ENCODE measurements at regions not wholly inside any gene's neighbourhood (a gene's known extent, or its start where the extent isn't known, plus 50 kb on each side); places are given as distances from the start of the nearest gene placed in this dataset.

DNA sequence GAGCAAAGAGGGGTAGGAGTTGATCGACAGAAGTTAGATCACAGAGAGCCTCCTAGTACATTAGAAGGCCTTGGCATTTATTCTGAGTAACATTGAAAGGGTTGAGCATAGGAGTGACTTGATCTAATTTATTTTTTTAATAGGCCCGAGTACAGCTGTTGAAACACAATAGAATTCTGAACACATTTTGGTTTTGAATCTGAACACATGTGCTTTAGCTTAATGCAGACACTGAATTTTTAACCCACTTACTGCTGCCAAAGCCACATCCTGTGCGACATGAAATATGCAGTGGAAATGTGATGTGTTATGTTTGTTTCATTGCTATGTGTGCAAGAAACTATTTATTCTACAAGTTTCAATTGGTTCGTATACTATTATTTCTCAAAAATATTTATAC is 1505.9 kb downstream of the PCDH9 start:
- H3K36me3 ChIP-seq (ENCODE audit: control insufficient read depth, low read length) = no peaks in the 10 kb centered on the region
- TF ChIP-seq EZH2phosphoT487 (IDR thresholded peaks at IDR 0.05; ENCODE audit: borderline replicate concordance, low read length) = no peak
- TF ChIP-seq, protein P1, sequence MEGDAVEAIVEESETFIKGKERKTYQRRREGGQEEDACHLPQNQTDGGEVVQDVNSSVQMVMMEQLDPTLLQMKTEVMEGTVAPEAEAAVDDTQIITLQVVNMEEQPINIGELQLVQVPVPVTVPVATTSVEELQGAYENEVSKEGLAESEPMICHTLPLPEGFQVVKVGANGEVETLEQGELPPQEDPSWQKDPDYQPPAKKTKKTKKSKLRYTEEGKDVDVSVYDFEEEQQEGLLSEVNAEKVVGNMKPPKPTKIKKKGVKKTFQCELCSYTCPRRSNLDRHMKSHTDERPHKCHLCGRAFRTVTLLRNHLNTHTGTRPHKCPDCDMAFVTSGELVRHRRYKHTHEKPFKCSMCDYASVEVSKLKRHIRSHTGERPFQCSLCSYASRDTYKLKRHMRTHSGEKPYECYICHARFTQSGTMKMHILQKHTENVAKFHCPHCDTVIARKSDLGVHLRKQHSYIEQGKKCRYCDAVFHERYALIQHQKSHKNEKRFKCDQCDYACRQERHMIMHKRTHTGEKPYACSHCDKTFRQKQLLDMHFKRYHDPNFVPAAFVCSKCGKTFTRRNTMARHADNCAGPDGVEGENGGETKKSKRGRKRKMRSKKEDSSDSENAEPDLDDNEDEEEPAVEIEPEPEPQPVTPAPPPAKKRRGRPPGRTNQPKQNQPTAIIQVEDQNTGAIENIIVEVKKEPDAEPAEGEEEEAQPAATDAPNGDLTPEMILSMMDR (IDR thresholded peaks at IDR 0.05; ENCODE audit: low read depth, low read length, poor library complexity, severe bottlenecking) = no peak
- no peaks in the 10 kb centered on the region for H3K79me2 ChIP-seq (ENCODE audit: control insufficient read depth, low read length)
- no peaks in the 10 kb centered on the region for H3K9me3 ChIP-seq (ENCODE audit: control insufficient read depth, insufficient read depth, low read length)
- no peak overlapping the region for H3K4me3 ChIP-seq (ENCODE audit: low read length)
- no peaks in the 10 kb centered on the region for H3F3A ChIP-seq (ENCODE audit: control insufficient read depth, insufficient read depth)
- H4K20me1 ChIP-seq (ENCODE audit: control insufficient read depth, insufficient read depth, low read depth, low read length) = no peaks in the 10 kb centered on the region
- H3K27ac ChIP-seq (ENCODE audit: low read depth, low read length) = no peak overlapping the region
- H3K4me1 ChIP-seq (ENCODE audit: control insufficient read depth, low read length) = peaks cover 5% of the 10 kb centered on the region
- no peaks in the 10 kb centered on the region for H3K9me2 ChIP-seq (replicated peaks; ENCODE audit: control insufficient read depth, low read length)
- no peak overlapping the region for H3K4me2 ChIP-seq (ENCODE audit: low read length)
- H3K27me3 ChIP-seq (ENCODE audit: control insufficient read depth, low read length) = no peaks in the 10 kb centered on the region

DNA sequence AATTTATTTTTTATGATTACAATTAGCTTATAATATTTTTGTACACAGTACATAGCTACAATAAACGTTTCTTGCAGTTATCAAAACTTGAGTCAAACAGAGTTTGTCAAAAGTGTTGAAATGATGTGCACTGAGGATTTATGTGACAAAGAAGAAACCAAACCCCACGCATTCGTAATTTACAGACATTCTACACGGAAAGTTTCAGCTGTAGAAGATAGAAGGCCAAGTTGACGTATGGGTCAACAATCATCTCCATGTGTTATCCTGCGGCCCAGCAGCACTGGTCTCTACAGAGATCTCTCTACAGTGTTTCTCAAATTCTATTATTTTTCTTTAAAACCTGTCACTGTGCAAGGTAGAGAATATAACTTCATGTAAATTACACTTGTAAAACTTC is 1507.6 kb downstream of the PCDH9 start:
- Histone ChIP-seq H3K4me1 (ENCODE audit: control insufficient read depth, low read length) (peaks cover 5% of the 10 kb centered on the region), H3K27me3 (ENCODE audit: control insufficient read depth, low read length) (no peaks in the 10 kb centered on the region), H3K27ac (ENCODE audit: low read depth, low read length) (no peak overlapping the region), H3K79me2 (ENCODE audit: control insufficient read depth, low read length) (no peaks in the 10 kb centered on the region), H3F3A (ENCODE audit: control insufficient read depth, insufficient read depth) (no peaks in the 10 kb centered on the region), H3K4me3 (ENCODE audit: low read length) (no peak overlapping the region), H3K4me2 (ENCODE audit: low read length) (no peak overlapping the region), H3K36me3 (ENCODE audit: control insufficient read depth, low read length) (no peaks in the 10 kb centered on the region), H3K9me2 (replicated peaks; ENCODE audit: control insufficient read depth, low read length) (no peaks in the 10 kb centered on the region), H3K9me3 (ENCODE audit: control insufficient read depth, insufficient read depth, low read length) (no peaks in the 10 kb centered on the region), H4K20me1 (ENCODE audit: control insufficient read depth, insufficient read depth, low read depth, low read length) (no peaks in the 10 kb centered on the region)
- no peak for TF ChIP-seq EZH2phosphoT487 (IDR thresholded peaks at IDR 0.05; ENCODE audit: borderline replicate concordance, low read length)
- TF ChIP-seq, protein P1 (IDR thresholded peaks at IDR 0.05; ENCODE audit: low read depth, low read length, poor library complexity, severe bottlenecking) = no peak

DNA sequence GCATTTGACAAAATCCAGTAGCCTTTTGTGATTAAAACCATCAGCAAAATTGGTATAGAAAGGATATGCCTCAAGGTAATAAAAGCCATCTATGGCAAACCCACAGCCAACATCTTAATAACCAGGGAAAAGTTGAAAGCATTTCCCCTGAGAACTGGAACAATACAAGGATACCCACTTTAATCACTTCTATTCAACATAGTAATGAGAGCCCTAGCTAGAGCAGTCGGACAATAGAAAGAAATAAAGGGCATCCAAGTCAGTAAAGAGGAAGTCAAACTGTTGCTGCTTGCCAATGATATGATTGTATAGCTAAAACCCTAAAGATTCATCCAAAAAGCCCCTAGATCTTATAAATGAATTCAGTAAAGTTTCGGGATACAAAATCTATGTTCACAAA is 1510.3 kb downstream of the PCDH9 start:
- Histone ChIP-seq H3K27ac (ENCODE audit: low read depth, low read length) (no peak overlapping the region), H3K4me3 (ENCODE audit: low read length) (no peak overlapping the region), H3K4me2 (ENCODE audit: low read length) (no peak overlapping the region), H3K9me2 (replicated peaks; ENCODE audit: control insufficient read depth, low read length) (no peaks in the 10 kb centered on the region), H3F3A (ENCODE audit: control insufficient read depth, insufficient read depth) (no peaks in the 10 kb centered on the region), H3K27me3 (ENCODE audit: control insufficient read depth, low read length) (no peaks in the 10 kb centered on the region), H3K9me3 (ENCODE audit: control insufficient read depth, insufficient read depth, low read length) (no peaks in the 10 kb centered on the region), H4K20me1 (ENCODE audit: control insufficient read depth, insufficient read depth, low read depth, low read length) (no peaks in the 10 kb centered on the region), H3K4me1 (ENCODE audit: control insufficient read depth, low read length) (no peaks in the 10 kb centered on the region), H3K79me2 (ENCODE audit: control insufficient read depth, low read length) (no peaks in the 10 kb centered on the region), H3K36me3 (ENCODE audit: control insufficient read depth, low read length) (no peaks in the 10 kb centered on the region)
- no peak for TF ChIP-seq EZH2phosphoT487 (IDR thresholded peaks at IDR 0.05; ENCODE audit: borderline replicate concordance, low read length)
- TF ChIP-seq, protein P1 (IDR thresholded peaks at IDR 0.05; ENCODE audit: low read depth, low read length, poor library complexity, severe bottlenecking) = no peak

DNA sequence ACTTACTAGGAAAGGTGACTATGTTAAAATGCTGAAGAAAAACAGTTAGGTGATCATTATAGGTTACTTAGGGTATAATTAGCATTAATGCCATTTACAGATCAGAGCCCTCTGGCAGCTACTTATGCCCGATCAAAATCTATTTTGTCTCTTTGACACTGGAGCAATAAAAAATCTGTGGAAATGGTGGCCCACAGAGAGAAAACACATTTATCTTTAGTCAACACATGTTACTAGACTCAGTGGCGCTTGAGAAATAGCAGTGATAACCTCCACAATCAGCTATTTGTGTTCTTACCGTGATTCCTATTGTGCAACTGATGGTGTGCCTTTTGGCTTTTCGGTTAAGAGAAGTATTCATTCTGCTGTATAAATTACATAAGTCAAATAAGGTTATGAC is 1519.6 kb downstream of the PCDH9 start:
- no peak overlapping the region for H3K4me2 ChIP-seq (ENCODE audit: low read length)
- no peaks in the 10 kb centered on the region for H3K4me1 ChIP-seq (ENCODE audit: control insufficient read depth, low read length)
- H3K9me2 ChIP-seq (replicated peaks; ENCODE audit: control insufficient read depth, low read length) = no peaks in the 10 kb centered on the region
- no peak overlapping the region for H3K27ac ChIP-seq (ENCODE audit: low read depth, low read length)
- H3K27me3 ChIP-seq (ENCODE audit: control insufficient read depth, low read length) = no peaks in the 10 kb centered on the region
- no peak overlapping the region for H3K4me3 ChIP-seq (ENCODE audit: low read length)
- H3F3A ChIP-seq (ENCODE audit: control insufficient read depth, insufficient read depth) = no peaks in the 10 kb centered on the region
- H3K79me2 ChIP-seq (ENCODE audit: control insufficient read depth, low read length) = no peaks in the 10 kb centered on the region
- no peaks in the 10 kb centered on the region for H3K36me3 ChIP-seq (ENCODE audit: control insufficient read depth, low read length)
- H3K9me3 ChIP-seq (ENCODE audit: control insufficient read depth, insufficient read depth, low read length) = no peaks in the 10 kb centered on the region; the same call in 1 of the 2 replicates
- TF ChIP-seq EZH2phosphoT487 (IDR thresholded peaks at IDR 0.05; ENCODE audit: borderline replicate concordance, low read length) = no peak
- TF ChIP-seq, protein P1 (IDR thresholded peaks at IDR 0.05; ENCODE audit: low read depth, low read length, poor library complexity, severe bottlenecking) = no peak
- no peaks in the 10 kb centered on the region for H4K20me1 ChIP-seq (ENCODE audit: control insufficient read depth, insufficient read depth, low read depth, low read length)
